ENCODE measurements at regions not wholly inside any gene's neighbourhood (a gene's known extent, or its start where the extent isn't known, plus 50 kb on each side); places are given as distances from the start of the nearest gene placed in this dataset.

DNA sequence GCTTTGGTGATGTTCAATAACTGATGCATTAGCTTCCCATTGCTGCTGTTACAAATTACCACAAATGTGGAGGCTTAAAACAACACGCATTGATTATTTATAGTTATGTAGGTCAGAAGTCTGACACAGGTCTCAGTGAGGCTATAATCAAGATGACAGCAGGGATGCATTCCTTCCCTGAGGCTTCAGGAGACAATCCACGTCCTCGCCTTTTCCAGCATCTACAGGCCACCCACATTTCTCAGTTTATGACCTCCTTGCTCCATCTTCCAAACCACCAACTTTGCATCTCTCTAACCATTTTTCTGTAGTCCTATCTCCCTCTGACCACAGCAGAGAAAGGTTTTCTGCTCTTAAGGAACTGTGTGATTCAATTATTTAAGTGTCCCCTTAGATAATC is 92.5 kb downstream of the GASK1B start:
- TF ChIP-seq SPI1 (IDR thresholded peaks at IDR 0.05; ENCODE audit: low read depth, low read length) (no peak), POLR2A (IDR thresholded peaks at IDR 0.05; ENCODE audit: low read depth, low read length) (no peak), POLR2AphosphoS5 (IDR thresholded peaks at IDR 0.05; ENCODE audit: low read depth, low read length) (no peak), PAX5 (IDR thresholded peaks at IDR 0.05; ENCODE audit: insufficient read depth, low read length, severe bottlenecking) (no peak)
